Uterus (tissue), 2 donors: ENCODE measurements at regions not wholly inside any gene's neighbourhood (a gene's known extent, or its start where the extent isn't known, plus 50 kb on each side); places are given as distances from the start of the nearest gene placed in this dataset.

Experiments used
- CTCF ChIP-seq, 4 experiments: fragments of 200-600 bp in 2 of 4; fragments of 450-650 bp in 2 of 4; sonication (generic) in 2 of 4; IDR thresholded peaks; one replicate each; pipeline ENCODE4 v1.5.1; 2016 to 2019; ENCODE audit warnings: antibody characterized with exemption in 4 of 4, mild to moderate bottlenecking in 2 of 4, moderate library complexity in 1 of 4
- POLR2A ChIP-seq, 2 donors: fragments of 450-650 bp; IDR thresholded peaks; one replicate each; pipeline ENCODE4 v1.6.1; 2016; ENCODE audit warnings: antibody characterized with exemption in 2 of 2, mild to moderate bottlenecking in 1 of 2, moderate library complexity in 1 of 2

- no peak for TF ChIP-seq CTCF (IDR thresholded peaks at IDR 0.05)
- no peak for TF ChIP-seq POLR2A (IDR thresholded peaks at IDR 0.05)
Measured at GRCh38 chr4:130249002-130249401, 1153.0 kb downstream of the C4orf33 start.
